ENCODE measurements at regions not wholly inside any gene's neighbourhood (a gene's known extent, or its start where the extent isn't known, plus 50 kb on each side); places are given as distances from the start of the nearest gene placed in this dataset.

GRCh38 chr21:27257908-27258556 is 291.1 kb upstream of the ADAMTS5 start:
- DNase-seq, result no peak

- no peak for DNase-seq
These were observed 290.3 kb upstream of the ADAMTS5 start for GRCh38 chr21:27257226-27257625.

- no peak for DNase-seq
These were observed 284.9 kb upstream of the ADAMTS5 start for GRCh38 chr21:27251752-27252151.

- DNase-seq, result no peak
These were observed 283.5 kb upstream of the ADAMTS5 start for GRCh38 chr21:27250366-27250765.

GRCh38 chr21:27248814-27249213 is 281.9 kb upstream of the ADAMTS5 start:
- DNase-seq, result no peak

GRCh38 chr21:27246741-27247140 is 279.9 kb upstream of the ADAMTS5 start:
- no peak for DNase-seq

GRCh38 chr21:27244776-27245175 is 277.9 kb upstream of the ADAMTS5 start:
- no peak for DNase-seq

- DNase-seq, result no peak
These were observed 277.5 kb upstream of the ADAMTS5 start for GRCh38 chr21:27244352-27244751.

GRCh38 chr21:27240839-27241238 is 274.0 kb upstream of the ADAMTS5 start:
- no peak for DNase-seq

- DNase-seq, result no peak
These were observed 266.7 kb upstream of the ADAMTS5 start for GRCh38 chr21:27233514-27234115.

- no peak for DNase-seq
These were observed 259.1 kb upstream of the ADAMTS5 start for GRCh38 chr21:27225940-27226339.

GRCh38 chr21:27225151-27225550 is 258.3 kb upstream of the ADAMTS5 start:
- no peak for DNase-seq

- DNase-seq, result no peak
These were observed 257.3 kb upstream of the ADAMTS5 start for GRCh38 chr21:27224169-27224568.

GRCh38 chr21:27221077-27221476 is 254.2 kb upstream of the ADAMTS5 start:
- no peak for DNase-seq

- DNase-seq, result no peak
These were observed 253.5 kb upstream of the ADAMTS5 start for GRCh38 chr21:27220416-27220815.

- DNase-seq, result no peak
These were observed 252.2 kb upstream of the ADAMTS5 start for GRCh38 chr21:27219068-27219467.

- no peak for DNase-seq
These were observed 246.4 kb upstream of the ADAMTS5 start for GRCh38 chr21:27213303-27213702.

GRCh38 chr21:27212441-27212840 is 245.6 kb upstream of the ADAMTS5 start:
- no peak for DNase-seq

- DNase-seq, result no peak
These were observed 242.7 kb upstream of the ADAMTS5 start for GRCh38 chr21:27209546-27209945.

GRCh38 chr21:27206368-27206982 is 239.6 kb upstream of the ADAMTS5 start:
- DNase-seq, result no peak

GRCh38 chr21:27202301-27202700 is 235.4 kb upstream of the ADAMTS5 start:
- DNase-seq, result no peak

GRCh38 chr21:27201197-27201596 is 234.3 kb upstream of the ADAMTS5 start:
- DNase-seq, result no peak

- no peak for DNase-seq
These were observed 229.8 kb upstream of the ADAMTS5 start for GRCh38 chr21:27196651-27197050.

GRCh38 chr21:27192281-27192949 is 225.5 kb upstream of the ADAMTS5 start:
- DNase-seq, result no peak

All from RPMI8226 (cell line).